ENCODE measurements at regions not wholly inside any gene's neighbourhood (a gene's known extent, or its start where the extent isn't known, plus 50 kb on each side); places are given as distances from the start of the nearest gene placed in this dataset.

- intact Hi-C loops (cut with micrococcal nuclease) = no loop called here
- Histone ChIP-seq H3K27me3 (ENCODE audit: low read depth) (no peaks in the 10 kb centered on the region), H3K4me1 (peaks cover 47% of the 10 kb centered on the region), H3K36me3 (no peaks in the 10 kb centered on the region), H3K27ac (replicated peaks) (peak overlapping the region; percentile 88), H3K4me3 (no peak overlapping the region), H3K9me3 (replicated peaks) (no peaks in the 10 kb centered on the region)
- no peak for TF ChIP-seq CTCF (IDR thresholded peaks at IDR 0.05; ENCODE audit: borderline replicate concordance)
- DNase-seq = no peak
These were observed 151.8 kb upstream of the MEOX2 start for GRCh38 chr7:15838265-15838664.

- no peak for DNase-seq
- Histone ChIP-seq H3K9me3 (replicated peaks) (no peaks in the 10 kb centered on the region), H3K4me3 (no peak overlapping the region), H3K4me1 (peaks cover 55% of the 10 kb centered on the region), H3K27me3 (ENCODE audit: low read depth) (no peaks in the 10 kb centered on the region), H3K36me3 (no peaks in the 10 kb centered on the region), H3K27ac (replicated peaks) (peak overlapping the region; percentile 88)
- TF ChIP-seq CTCF (IDR thresholded peaks at IDR 0.05; ENCODE audit: borderline replicate concordance) = no peak
- intact Hi-C loops (cut with micrococcal nuclease) = no loop called here
These were observed 150.9 kb upstream of the MEOX2 start for GRCh38 chr7:15837306-15837950.

GRCh38 chr7:15836651-15837050, 150.2 kb upstream of the MEOX2 start:
- Histone ChIP-seq H3K27me3 (ENCODE audit: low read depth) (no peaks in the 10 kb centered on the region), H3K36me3 (no peaks in the 10 kb centered on the region), H3K4me1 (peaks cover 61% of the 10 kb centered on the region), H3K27ac (replicated peaks) (peak overlapping the region; percentile 88), H3K4me3 (no peak overlapping the region), H3K9me3 (replicated peaks) (no peaks in the 10 kb centered on the region)
- no peak for DNase-seq
- intact Hi-C loops (cut with micrococcal nuclease) = no loop called here
- TF ChIP-seq CTCF (IDR thresholded peaks at IDR 0.05; ENCODE audit: borderline replicate concordance) = no peak

DNA sequence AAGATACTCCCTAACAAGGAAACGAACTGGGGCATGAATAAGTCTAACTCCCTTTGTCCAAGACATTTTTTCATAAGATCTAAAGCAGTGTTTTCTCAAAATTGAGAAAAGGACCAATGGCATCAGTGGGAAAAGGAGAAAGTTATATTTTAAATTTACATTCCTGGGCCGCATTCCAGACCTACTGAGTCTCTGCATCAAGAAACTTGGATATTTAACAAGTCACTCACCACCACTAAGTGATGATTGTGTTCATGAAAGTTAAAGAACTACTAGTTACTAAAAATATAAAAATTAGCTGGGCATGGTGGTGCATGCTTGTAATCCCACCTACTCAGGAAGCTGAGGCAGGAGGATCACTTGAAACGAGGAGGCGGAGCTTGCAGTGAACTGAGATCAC, 149.6 kb upstream of the MEOX2 start:
- intact Hi-C loops (cut with micrococcal nuclease) = no loop called here
- Histone ChIP-seq H3K4me1 (peaks cover 61% of the 10 kb centered on the region), H3K4me3 (no peak overlapping the region), H3K36me3 (no peaks in the 10 kb centered on the region), H3K27ac (replicated peaks) (no peak overlapping the region), H3K9me3 (replicated peaks) (no peaks in the 10 kb centered on the region), H3K27me3 (ENCODE audit: low read depth) (no peaks in the 10 kb centered on the region)
- no peak for DNase-seq
- TF ChIP-seq CTCF (IDR thresholded peaks at IDR 0.05; ENCODE audit: borderline replicate concordance) = no peak

GRCh38 chr7:15834446-15834845, 148.0 kb upstream of the MEOX2 start:
- TF ChIP-seq CTCF (IDR thresholded peaks at IDR 0.05; ENCODE audit: borderline replicate concordance) = no peak
- Histone ChIP-seq H3K36me3 (no peaks in the 10 kb centered on the region), H3K9me3 (replicated peaks) (no peaks in the 10 kb centered on the region), H3K4me1 (peaks cover 61% of the 10 kb centered on the region), H3K27ac (replicated peaks) (no peak overlapping the region), H3K4me3 (no peak overlapping the region), H3K27me3 (ENCODE audit: low read depth) (no peaks in the 10 kb centered on the region)
- intact Hi-C loops (cut with micrococcal nuclease) = no loop called here
- no peak for DNase-seq
